ENCODE measurements at regions not wholly inside any gene's neighbourhood (a gene's known extent, or its start where the extent isn't known, plus 50 kb on each side); places are given as distances from the start of the nearest gene placed in this dataset.

DNA sequence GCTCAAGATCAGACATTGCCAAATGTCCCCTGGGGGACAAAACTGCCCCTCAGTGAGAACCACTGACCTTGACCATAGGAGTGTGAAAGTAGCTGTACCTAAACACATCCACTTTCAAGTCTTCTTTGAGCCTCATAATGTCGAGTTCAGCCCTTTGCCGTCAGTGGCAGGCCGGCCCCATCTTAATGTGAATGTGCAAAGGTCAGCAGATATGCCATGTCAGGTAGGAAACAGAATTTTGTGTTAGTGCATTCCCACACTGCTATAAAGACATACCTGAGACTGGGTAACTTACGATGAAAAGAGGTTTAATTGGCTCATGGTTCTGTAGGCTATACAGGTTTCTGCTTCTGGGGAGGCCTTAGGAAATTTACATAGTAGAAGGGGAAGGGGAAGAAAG is 95.1 kb upstream of the PIRT start:
- Histone ChIP-seq H3K4me1 (no peaks in the 10 kb centered on the region), H3K4me3 (no peak overlapping the region), H3K27ac (no peak overlapping the region), H3K27me3 (peaks cover 0 to 6% of the 10 kb centered on the region in 2 donors), H3K36me3 (no peaks in the 10 kb centered on the region), H3K9me3 (no peaks in the 10 kb centered on the region)
- ATAC-seq (no peak), DNase-seq (no peak)
- TF ChIP-seq, protein P1, sequence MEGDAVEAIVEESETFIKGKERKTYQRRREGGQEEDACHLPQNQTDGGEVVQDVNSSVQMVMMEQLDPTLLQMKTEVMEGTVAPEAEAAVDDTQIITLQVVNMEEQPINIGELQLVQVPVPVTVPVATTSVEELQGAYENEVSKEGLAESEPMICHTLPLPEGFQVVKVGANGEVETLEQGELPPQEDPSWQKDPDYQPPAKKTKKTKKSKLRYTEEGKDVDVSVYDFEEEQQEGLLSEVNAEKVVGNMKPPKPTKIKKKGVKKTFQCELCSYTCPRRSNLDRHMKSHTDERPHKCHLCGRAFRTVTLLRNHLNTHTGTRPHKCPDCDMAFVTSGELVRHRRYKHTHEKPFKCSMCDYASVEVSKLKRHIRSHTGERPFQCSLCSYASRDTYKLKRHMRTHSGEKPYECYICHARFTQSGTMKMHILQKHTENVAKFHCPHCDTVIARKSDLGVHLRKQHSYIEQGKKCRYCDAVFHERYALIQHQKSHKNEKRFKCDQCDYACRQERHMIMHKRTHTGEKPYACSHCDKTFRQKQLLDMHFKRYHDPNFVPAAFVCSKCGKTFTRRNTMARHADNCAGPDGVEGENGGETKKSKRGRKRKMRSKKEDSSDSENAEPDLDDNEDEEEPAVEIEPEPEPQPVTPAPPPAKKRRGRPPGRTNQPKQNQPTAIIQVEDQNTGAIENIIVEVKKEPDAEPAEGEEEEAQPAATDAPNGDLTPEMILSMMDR (IDR thresholded peaks at IDR 0.05), result no peak
- intact Hi-C loops (cut with DNase I), result no loop called here

DNA sequence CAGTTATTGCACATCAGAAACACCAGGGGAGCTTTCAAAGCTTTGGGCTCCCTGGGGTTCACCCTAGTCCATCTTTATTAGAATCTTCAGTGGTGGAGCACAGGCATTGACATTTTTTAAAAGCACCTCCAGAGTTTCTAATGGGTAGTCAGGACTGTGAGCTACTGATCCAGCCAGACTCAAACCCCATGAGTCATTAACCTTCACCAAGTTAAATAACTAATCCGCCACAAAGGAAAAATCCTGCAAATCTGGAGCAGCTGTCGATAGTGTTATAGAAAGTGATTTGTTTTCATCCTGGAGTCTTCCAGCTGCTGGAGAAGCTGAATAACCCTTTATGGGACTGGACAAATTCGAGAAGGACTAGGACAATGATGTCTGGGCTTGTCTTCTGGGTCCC is 93.2 kb upstream of the PIRT start:
- peaks cover 0 to 12% of the 10 kb centered on the region in 2 donors for H3K27me3 ChIP-seq
- intact Hi-C loops (cut with DNase I), result no loop called here
- TF ChIP-seq, protein P1 (IDR thresholded peaks at IDR 0.05), result no peak
- H3K4me3 ChIP-seq, result no peak overlapping the region
- H3K9me3 ChIP-seq, result no peaks in the 10 kb centered on the region
- no peaks in the 10 kb centered on the region for H3K36me3 ChIP-seq
- H3K4me1 ChIP-seq, result no peaks in the 10 kb centered on the region
- DNase-seq, result no peak
- H3K27ac ChIP-seq, result no peak overlapping the region
- no peak for ATAC-seq

DNA sequence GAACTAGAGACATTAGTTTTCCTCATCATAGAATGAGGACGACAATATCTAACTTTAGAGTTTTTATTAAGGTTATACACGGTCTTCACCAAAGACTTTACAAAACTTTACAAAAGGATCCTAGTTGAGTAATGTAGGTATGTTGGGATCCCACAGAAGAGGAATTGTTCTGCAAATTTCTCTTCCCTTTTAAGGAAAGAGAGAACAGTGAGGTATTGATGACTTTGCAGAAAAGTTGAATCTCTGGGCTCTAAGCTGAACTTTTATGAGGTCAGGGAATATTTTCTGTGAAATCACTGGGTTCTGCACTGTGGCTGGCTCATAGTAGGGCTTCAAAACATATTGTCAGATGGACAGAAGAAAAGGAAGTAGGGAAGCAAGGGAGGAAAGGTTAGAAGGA is 89.8 kb upstream of the PIRT start:
- TF ChIP-seq, protein P1 (IDR thresholded peaks at IDR 0.05), result no peak
- Histone ChIP-seq H3K27ac (no peak overlapping the region), H3K27me3 (peaks cover 0 to 12% of the 10 kb centered on the region in 2 donors), H3K9me3 (no peaks in the 10 kb centered on the region), H3K4me3 (no peak overlapping the region), H3K36me3 (no peaks in the 10 kb centered on the region), H3K4me1 (no peaks in the 10 kb centered on the region)
- no peak for ATAC-seq
- DNase-seq, result no peak
- intact Hi-C loops (cut with DNase I), result no loop called here

DNA sequence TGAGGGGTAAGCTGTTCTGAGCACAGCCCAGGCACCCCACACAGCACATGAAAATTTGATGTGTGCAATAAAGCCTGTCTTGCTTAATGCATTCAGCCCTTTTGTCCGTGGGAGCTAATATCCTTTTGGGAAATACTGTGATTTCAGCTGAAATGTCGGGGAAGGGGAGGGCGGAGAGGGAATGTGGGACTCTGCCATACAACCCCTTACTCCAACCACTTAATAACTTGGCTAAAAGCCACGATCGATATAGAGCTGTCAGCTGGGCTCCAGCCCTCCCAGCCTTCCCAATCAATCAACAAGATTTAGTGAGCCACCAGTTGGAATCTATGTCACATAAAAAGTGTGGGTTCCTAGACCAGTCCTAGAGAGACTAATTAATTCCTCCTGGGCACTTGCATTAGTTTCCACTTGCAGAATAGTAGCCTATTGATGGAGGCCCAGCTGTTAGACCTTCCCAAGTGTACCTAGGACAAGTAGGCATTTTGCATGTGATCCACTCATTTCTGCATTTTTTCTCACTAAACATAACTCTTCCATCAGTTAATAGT is 82.7 kb upstream of the PIRT start:
- no peak overlapping the region for H3K27ac ChIP-seq
- H3K4me1 ChIP-seq, result no peaks in the 10 kb centered on the region
- DNase-seq, result no peak
- H3K9me3 ChIP-seq, result no peaks in the 10 kb centered on the region
- intact Hi-C loops (cut with DNase I), result no loop called here
- no peaks in the 10 kb centered on the region for H3K27me3 ChIP-seq
- TF ChIP-seq, protein P1 (IDR thresholded peaks at IDR 0.05), result no peak
- ATAC-seq, result no peak
- no peak overlapping the region for H3K4me3 ChIP-seq
- no peaks in the 10 kb centered on the region for H3K36me3 ChIP-seq

DNA sequence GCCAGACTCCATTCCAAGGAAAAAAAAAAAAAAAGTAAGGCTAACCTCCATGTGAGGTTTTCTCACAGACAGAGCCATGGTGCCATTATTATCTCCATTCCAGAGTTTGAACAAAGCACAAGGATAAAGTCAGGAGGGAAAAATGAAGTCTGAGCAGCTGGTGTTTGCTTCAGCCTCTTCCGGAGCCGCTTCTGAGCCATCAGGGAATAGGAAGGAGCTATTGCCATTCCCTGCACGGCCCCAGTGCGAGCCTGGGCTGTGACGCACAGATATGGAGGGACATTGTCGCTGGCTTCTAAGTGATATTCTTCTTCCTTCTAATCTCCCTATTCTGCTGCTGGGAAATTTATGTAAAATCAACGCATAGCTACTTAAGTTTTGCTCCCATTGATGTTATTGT is 69.5 kb upstream of the PIRT start:
- H3K27ac ChIP-seq, result no peak overlapping the region
- DNase-seq (no peak), ATAC-seq (no peak)
- TF ChIP-seq, protein P1 (IDR thresholded peaks at IDR 0.05), result no peak
- no peaks in the 10 kb centered on the region for H3K36me3 ChIP-seq
- intact Hi-C loops (cut with DNase I), result no loop called here
- H3K27me3 ChIP-seq, result no peaks in the 10 kb centered on the region
- H3K9me3 ChIP-seq, result peaks cover 0 to 16% of the 10 kb centered on the region in 2 donors
- H3K4me3 ChIP-seq, result no peak overlapping the region
- H3K4me1 ChIP-seq, result no peaks in the 10 kb centered on the region

Data from left lung (tissue), 4 donors.